ENCODE measurements at regions not wholly inside any gene's neighbourhood (a gene's known extent, or its start where the extent isn't known, plus 50 kb on each side); places are given as distances from the start of the nearest gene placed in this dataset.

DNA sequence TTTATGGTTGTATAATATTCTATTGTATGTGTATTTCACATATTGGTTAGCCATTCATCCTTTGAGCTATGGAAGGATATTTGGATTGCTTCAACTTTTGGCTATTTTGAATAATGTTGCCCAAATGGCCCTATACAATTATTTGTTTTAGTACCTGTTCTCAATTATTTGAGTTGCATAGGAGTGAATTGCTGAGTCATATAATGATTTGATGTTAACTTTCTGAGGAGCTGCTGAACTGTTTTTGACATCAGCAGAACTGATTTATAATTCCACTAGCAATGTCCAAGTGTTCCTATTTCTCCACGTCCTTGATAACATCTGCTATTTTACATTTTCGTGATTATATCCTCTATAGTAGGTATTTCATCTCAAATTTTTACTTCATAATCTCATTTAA is 839.9 kb downstream of the KCNT2 start:
- no peak overlapping the region for H3K27ac ChIP-seq
- TF ChIP-seq, protein P1, sequence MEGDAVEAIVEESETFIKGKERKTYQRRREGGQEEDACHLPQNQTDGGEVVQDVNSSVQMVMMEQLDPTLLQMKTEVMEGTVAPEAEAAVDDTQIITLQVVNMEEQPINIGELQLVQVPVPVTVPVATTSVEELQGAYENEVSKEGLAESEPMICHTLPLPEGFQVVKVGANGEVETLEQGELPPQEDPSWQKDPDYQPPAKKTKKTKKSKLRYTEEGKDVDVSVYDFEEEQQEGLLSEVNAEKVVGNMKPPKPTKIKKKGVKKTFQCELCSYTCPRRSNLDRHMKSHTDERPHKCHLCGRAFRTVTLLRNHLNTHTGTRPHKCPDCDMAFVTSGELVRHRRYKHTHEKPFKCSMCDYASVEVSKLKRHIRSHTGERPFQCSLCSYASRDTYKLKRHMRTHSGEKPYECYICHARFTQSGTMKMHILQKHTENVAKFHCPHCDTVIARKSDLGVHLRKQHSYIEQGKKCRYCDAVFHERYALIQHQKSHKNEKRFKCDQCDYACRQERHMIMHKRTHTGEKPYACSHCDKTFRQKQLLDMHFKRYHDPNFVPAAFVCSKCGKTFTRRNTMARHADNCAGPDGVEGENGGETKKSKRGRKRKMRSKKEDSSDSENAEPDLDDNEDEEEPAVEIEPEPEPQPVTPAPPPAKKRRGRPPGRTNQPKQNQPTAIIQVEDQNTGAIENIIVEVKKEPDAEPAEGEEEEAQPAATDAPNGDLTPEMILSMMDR (IDR thresholded peaks at IDR 0.05) = no peak
- no peak for DNase-seq (ENCODE audit: low spot score)
- H3K4me3 ChIP-seq = no peak overlapping the region

DNA sequence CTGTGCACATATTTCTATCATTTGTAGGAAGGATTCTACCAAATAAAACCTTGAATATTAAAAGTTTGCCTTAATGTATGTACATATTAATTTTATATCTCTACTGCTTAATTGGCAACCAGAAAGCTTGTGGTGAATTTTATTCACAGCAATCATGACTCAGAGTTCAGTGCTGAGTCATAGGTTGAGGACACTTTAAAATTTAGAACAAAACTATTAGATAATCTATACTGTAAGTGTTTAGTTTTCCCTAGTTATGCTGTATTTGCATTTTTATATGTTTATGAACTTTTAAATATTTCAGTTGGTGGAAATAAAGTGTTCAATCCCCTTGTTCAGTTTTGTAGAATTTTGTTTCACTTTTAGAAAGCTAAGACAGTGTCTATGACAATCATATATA is 841.5 kb downstream of the KCNT2 start:
- Histone ChIP-seq H3K4me3 (no peak overlapping the region), H3K27ac (no peak overlapping the region)
- TF ChIP-seq, protein P1 (IDR thresholded peaks at IDR 0.05) = no peak
- DNase-seq (ENCODE audit: low spot score) = no peak

DNA sequence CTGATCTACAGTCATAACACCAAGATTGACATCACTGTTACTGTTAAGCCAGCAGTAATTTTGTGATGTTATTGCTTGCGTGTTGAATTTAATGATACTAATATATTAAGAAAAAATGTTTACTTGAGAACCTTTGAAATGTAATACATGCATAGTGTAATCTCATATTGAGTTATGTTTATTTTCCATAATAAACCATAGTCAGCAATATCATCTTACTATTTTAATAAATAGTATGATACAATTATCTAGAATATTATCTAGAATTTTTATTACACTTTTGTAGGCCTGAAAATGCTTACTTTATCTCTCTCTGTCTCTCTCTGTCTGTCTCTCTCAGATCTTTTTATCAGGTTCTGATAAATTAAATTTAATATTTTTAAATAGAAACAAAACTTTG is 843.1 kb downstream of the KCNT2 start:
- Histone ChIP-seq H3K4me3 (no peak overlapping the region), H3K27ac (no peak overlapping the region)
- TF ChIP-seq, protein P1 (IDR thresholded peaks at IDR 0.05) = no peak
- no peak for DNase-seq (ENCODE audit: low spot score)

DNA sequence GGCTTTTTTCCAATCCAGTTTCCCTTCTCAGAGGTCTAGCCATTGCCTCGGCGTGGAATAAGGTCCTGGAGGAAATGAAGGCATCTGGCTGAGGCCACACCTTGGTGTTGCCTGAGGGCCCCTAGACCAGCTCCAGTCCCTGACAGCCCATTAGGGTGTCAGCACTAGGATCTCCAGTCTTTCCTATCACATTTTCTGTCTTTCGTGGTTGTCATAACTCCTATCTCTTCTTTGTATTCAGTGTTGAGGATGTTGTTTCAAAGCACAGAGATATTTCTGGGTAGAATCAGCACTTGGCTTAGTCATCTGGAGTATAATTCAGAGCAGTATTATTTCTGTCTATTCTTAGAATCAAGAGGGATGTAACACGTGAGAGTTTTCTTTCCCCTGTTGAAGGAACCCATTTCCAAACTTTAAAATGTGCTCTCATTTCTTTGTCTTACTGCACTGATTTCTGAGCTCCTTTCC is 844.3 kb downstream of the KCNT2 start:
- Histone ChIP-seq H3K4me3 (no peak overlapping the region), H3K27ac (no peak overlapping the region)
- DNase-seq (ENCODE audit: low spot score) = no peak
- TF ChIP-seq, protein P1 (IDR thresholded peaks at IDR 0.05) = no peak

DNA sequence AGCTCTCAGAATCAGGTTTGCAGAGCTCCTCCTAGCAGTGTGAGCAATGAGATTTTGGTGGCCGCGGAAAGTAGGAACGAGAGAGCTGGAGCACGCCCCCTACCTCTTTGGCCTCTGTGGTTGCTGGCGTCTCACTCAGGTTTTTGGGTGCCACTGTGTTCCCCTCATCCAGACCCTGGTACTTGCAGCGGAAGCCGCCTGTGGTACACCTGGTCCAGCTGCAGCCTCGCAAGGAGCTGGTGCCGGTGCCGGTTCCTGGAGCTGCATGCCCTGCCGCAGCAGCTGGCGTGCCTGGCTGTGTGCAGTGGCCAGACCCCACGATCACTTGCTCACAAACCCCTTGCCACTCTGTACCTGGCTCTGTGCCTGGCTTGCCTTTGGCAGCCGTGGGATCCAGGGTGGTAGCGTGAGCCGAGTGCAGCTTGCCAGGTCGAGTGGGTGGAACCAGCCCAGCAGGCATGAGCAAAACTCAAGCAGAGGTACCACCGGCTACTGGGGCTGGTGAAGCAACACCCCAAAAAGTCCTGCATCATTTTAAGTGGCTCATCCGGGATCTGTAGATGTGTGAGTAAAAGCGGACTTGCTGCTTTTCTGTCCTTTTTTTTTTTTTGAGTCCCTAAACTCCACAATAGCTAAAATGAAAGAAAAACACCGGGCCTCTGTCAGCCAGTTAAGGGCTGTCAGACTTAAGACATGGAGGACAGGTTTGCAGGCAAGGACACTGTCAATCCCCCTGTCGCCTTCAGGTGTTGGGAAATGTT is 844.9 kb downstream of the KCNT2 start:
- no peak overlapping the region for H3K27ac ChIP-seq
- TF ChIP-seq, protein P1 (IDR thresholded peaks at IDR 0.05) = no peak

DNA sequence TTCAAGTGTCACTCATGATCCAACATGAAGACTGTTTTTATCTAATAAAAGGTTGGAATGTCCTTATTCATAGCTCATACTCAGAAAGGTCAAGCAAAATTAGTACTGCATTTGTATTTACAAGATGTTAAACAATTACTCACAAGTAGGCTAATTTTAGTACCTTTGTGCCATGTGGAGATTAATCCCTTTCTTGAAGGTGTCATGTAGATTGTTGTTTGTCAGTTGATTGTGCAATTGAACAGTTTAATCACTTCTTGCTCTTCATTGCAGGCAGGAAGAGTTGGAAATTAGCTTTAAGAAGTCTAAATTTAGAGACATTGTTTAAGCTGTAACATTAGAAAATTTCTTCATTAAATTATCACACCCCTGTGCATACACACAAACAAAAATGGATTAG is 847.1 kb downstream of the KCNT2 start:
- no peak overlapping the region for H3K4me3 ChIP-seq
- TF ChIP-seq, protein P1 (IDR thresholded peaks at IDR 0.05) = no peak

More for the DNA sequence above, 844.9 kb downstream of the KCNT2 start:
- no peak overlapping the region for H3K4me3 ChIP-seq
- DNase-seq (ENCODE audit: low spot score) = no peak

DNA sequence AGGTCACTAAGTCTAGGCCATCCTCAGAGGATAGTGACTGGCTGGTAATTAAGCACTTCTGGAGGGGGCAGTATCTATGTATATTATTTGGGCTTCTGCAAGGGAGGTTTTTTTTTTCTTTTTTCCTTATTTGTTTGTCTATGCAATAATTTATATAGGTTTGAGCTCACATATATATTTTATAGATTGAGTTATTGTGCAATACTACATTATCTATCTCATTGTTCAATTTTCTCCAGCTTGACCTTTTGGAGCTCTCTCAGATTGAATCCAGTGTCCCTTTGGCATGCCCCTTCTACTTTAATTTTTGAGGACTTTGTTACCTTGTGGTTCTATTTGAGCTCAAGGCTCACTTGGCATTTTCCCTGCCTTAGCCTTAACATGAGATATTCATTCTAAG is 852.1 kb downstream of the KCNT2 start:
- DNase-seq (ENCODE audit: low spot score) = no peak
- TF ChIP-seq, protein P1 (IDR thresholded peaks at IDR 0.05) = no peak
- Histone ChIP-seq H3K4me3 (no peak overlapping the region), H3K27ac (no peak overlapping the region)

More for the DNA sequence above, 847.1 kb downstream of the KCNT2 start:
- no peak for DNase-seq (ENCODE audit: low spot score)
- no peak overlapping the region for H3K27ac ChIP-seq
